Thyroid gland (tissue), 4 donors: ENCODE measurements at regions not wholly inside any gene's neighbourhood (a gene's known extent, or its start where the extent isn't known, plus 50 kb on each side); places are given as distances from the start of the nearest gene placed in this dataset.

Experiments
- CTCF ChIP-seq, 6 experiments: fragments of 200-600 bp in 3 of 6; fragments of 450-650 bp in 3 of 6; sonication (generic) in 3 of 6; IDR thresholded peaks; one replicate each; pipeline ENCODE4 v1.5.1; 2016 to 2019; ENCODE audit warnings: antibody characterized with exemption in 6 of 6, mild to moderate bottlenecking in 2 of 6, inconsistent platforms in 1 of 6, moderate library complexity in 1 of 6
- POLR2A ChIP-seq, 2 donors: fragments of 450-650 bp; IDR thresholded peaks; one replicate each; pipeline ENCODE4 v1.6.1; 2017; ENCODE audit warnings: antibody characterized with exemption in 2 of 2, mild to moderate bottlenecking in 2 of 2, moderate library complexity in 1 of 2

- TF ChIP-seq CTCF (IDR thresholded peaks at IDR 0.05) (no peak), POLR2A (IDR thresholded peaks at IDR 0.05) (no peak)
These were observed 207.0 kb downstream of the HTR7 start for GRCh38 chr10:90650858-90651257.
